ENCODE measurements at regions not wholly inside any gene's neighbourhood (a gene's known extent, or its start where the extent isn't known, plus 50 kb on each side); places are given as distances from the start of the nearest gene placed in this dataset.
A peak's percentile ranks its signal among the peaks of the same experiment; 100 is the strongest.
"Not testable (repeated sequence)": the region's sequence is repeated elsewhere in the genome, so short reads cannot be mapped to it uniquely, and the experiment has no call there.

DNA sequence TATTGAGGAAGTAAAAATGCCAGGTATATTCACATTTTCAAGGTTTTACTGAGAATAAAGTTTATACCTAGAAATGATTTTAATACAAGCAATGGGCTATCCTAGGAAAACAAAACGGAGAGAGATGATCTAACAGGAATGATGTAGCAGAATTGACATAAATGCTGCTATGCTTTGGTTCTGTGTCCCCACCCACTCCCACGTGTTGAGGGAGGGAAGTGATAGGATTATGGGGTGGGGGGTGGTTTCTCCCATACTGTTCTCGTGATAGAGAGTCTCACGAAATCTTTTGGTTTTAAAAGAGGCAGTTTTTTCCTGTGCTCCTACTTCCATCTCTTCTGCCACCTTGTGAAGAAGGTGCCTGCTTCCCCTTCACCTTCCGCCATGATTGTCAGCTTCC is 236.2 kb upstream of the ZNF337 start:
- CTCF ChIA-PET (ENCODE audit: low intra/inter-chr PET ratio); FAIRE-seq: not testable (repeated sequence)

DNA sequence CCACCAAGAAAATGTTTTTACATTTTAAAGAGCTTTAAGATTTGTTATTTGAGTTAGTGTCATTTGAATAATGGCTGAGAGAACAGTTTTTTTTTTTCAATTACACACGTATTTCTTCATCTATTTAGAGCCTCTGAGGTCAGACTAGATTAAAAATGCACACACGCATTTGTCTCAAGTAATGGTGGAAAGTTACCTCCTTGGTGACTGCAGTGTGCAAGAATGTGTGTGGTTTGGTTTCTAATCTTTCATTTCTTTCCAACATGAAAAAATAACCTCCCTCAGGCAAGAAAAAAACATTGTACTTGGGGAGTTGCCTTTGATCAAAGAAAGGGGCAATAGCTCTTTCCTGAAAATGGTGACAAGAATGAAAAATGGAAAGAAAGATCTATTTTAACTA is 235.5 kb upstream of the ZNF337 start:
- H3K9me3 ChIP-seq (replicated peaks; ENCODE audit: control insufficient read depth, insufficient read depth, low read depth, low read length); CTCF ChIA-PET (ENCODE audit: low intra/inter-chr PET ratio); H3K27me3 ChIP-seq (ENCODE audit: control insufficient read depth in 2 of 2, insufficient read depth in 2 of 2, low read length in 2 of 2); POLR2A ChIA-PET; FAIRE-seq; BruUV-seq (replicated peaks); H3K4me1 ChIP-seq (replicated peaks in 1 of 2; ENCODE audit: control insufficient read depth in 2 of 2, insufficient read depth in 2 of 2, low read length in 2 of 2); H3K9me1 ChIP-seq (ENCODE audit: control insufficient read depth, insufficient read depth, low read length); ATAC-seq; H3K9ac ChIP-seq (ENCODE audit: insufficient read depth in 1 of 2, low read depth in 2 of 2, low read length in 2 of 2); DNase-seq (ENCODE audit: extremely low read depth in 1 of 4, low spot score in 3 of 4); in situ Hi-C loops (cut with MboI); H3K4me2 ChIP-seq (ENCODE audit: insufficient read depth, low read length); H3K79me2 ChIP-seq (ENCODE audit: control insufficient read depth, insufficient read depth, low read length); H3K4me3 ChIP-seq; intact Hi-C loops (cut with micrococcal nuclease); H3K27ac ChIP-seq (ENCODE audit: extremely low read depth, low read depth, low read length); H3K36me3 ChIP-seq (ENCODE audit: control insufficient read depth, insufficient read depth, low read length); H2AFZ ChIP-seq (ENCODE audit: low read depth, low read length); H4K20me1 ChIP-seq (replicated peaks; ENCODE audit: control insufficient read depth, insufficient read depth, low read length): not testable (repeated sequence)
- whole genome bisulfite sequencing (ENCODE audit: insufficient coverage, low coverage, missing lambda C conversion rate) = 0% methylated on average over 2 of the region's 2 CpGs

More for the DNA sequence above, 236.2 kb upstream of the ZNF337 start:
- H3K4me1 ChIP-seq (replicated peaks in 1 of 2; ENCODE audit: control insufficient read depth in 2 of 2, insufficient read depth in 2 of 2, low read length in 2 of 2); ATAC-seq; H3K27me3 ChIP-seq (ENCODE audit: control insufficient read depth in 2 of 2, insufficient read depth in 2 of 2, low read length in 2 of 2); H3K79me2 ChIP-seq (ENCODE audit: control insufficient read depth, insufficient read depth, low read length); H3K27ac ChIP-seq (ENCODE audit: extremely low read depth, low read depth, low read length); H3K4me2 ChIP-seq (ENCODE audit: insufficient read depth, low read length); POLR2A ChIA-PET; H3K9ac ChIP-seq (ENCODE audit: insufficient read depth in 1 of 2, low read depth in 2 of 2, low read length in 2 of 2); H3K9me1 ChIP-seq (ENCODE audit: control insufficient read depth, insufficient read depth, low read length); H4K20me1 ChIP-seq (replicated peaks; ENCODE audit: control insufficient read depth, insufficient read depth, low read length); BruUV-seq (replicated peaks); intact Hi-C loops (cut with micrococcal nuclease); H2AFZ ChIP-seq (ENCODE audit: low read depth, low read length); H3K4me3 ChIP-seq; H3K9me3 ChIP-seq (replicated peaks; ENCODE audit: control insufficient read depth, insufficient read depth, low read depth, low read length); in situ Hi-C loops (cut with MboI); H3K36me3 ChIP-seq (ENCODE audit: control insufficient read depth, insufficient read depth, low read length): not testable (repeated sequence)
- peak in 1 of 4 experiments; percentile 0 for DNase-seq (ENCODE audit: extremely low read depth in 1 of 4, low spot score in 3 of 4)
- 0% methylated on average over 3 of the region's 5 CpGs for WGBS (ENCODE audit: insufficient coverage, low coverage, missing lambda C conversion rate)

DNA sequence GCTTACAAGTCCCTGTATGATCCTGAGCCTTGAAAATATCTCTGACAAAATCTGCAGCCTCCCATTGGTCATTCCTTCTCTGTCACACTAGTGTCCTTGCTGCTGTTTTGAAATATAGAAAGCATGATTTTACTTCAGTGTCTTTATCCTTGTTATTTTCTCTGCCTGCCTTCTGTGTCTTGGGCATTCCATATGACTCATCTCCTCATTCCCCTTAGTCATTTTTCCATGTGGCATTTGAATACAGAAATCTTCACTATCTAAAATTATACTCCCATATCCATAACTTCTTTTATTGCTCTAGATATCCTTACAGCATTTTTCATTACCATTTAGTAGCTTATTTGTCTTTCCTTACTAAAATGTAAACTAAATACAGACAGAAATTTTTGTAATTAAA is 205.7 kb upstream of the ZNF337 start:
- H3K27me3 ChIP-seq (ENCODE audit: control insufficient read depth in 2 of 2, insufficient read depth in 2 of 2, low read length in 2 of 2); H3K4me1 ChIP-seq (replicated peaks in 1 of 2; ENCODE audit: control insufficient read depth in 2 of 2, insufficient read depth in 2 of 2, low read length in 2 of 2); H3K36me3 ChIP-seq (ENCODE audit: control insufficient read depth, insufficient read depth, low read length); H3K9ac ChIP-seq (ENCODE audit: insufficient read depth in 1 of 2, low read depth in 2 of 2, low read length in 2 of 2); intact Hi-C loops (cut with micrococcal nuclease); POLR2A ChIA-PET; H3K27ac ChIP-seq (ENCODE audit: extremely low read depth, low read depth, low read length); ATAC-seq; CTCF ChIA-PET (ENCODE audit: low intra/inter-chr PET ratio); DNase-seq (ENCODE audit: extremely low read depth in 1 of 4, low spot score in 3 of 4); FAIRE-seq; H3K9me1 ChIP-seq (ENCODE audit: control insufficient read depth, insufficient read depth, low read length); in situ Hi-C loops (cut with MboI); H3K9me3 ChIP-seq (replicated peaks; ENCODE audit: control insufficient read depth, insufficient read depth, low read depth, low read length); H3K79me2 ChIP-seq (ENCODE audit: control insufficient read depth, insufficient read depth, low read length); H3K4me2 ChIP-seq (ENCODE audit: insufficient read depth, low read length); BruUV-seq (replicated peaks); H4K20me1 ChIP-seq (replicated peaks; ENCODE audit: control insufficient read depth, insufficient read depth, low read length); H2AFZ ChIP-seq (ENCODE audit: low read depth, low read length); H3K4me3 ChIP-seq: not testable (repeated sequence)

DNA sequence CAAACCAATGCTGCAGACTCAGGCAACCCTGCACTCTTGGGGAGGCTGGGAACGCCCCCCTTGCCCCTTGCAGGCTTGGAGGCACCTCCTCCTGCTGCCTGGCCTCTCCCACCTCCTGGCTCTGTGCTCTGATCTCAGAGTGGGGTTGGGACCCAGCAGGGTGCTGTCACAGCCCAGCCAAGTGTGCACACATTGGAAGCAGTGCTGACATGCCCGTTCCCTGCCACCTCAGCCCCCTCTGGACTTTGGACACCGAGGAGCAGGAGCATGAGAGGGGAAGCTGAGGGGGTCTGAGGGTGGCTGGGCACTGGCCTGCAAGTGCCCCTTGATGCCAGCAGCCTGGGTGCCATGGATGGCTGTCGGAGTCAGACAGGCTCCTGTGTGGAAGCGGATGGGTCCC is 202.0 kb upstream of the ZNF337 start:
- BruUV-seq (replicated peaks); H2AFZ ChIP-seq (ENCODE audit: low read depth, low read length); H3K4me1 ChIP-seq (replicated peaks in 1 of 2; ENCODE audit: control insufficient read depth in 2 of 2, insufficient read depth in 2 of 2, low read length in 2 of 2); POLR2A ChIA-PET; H3K9me3 ChIP-seq (replicated peaks; ENCODE audit: control insufficient read depth, insufficient read depth, low read depth, low read length); ATAC-seq; H3K4me3 ChIP-seq; H3K9me1 ChIP-seq (ENCODE audit: control insufficient read depth, insufficient read depth, low read length); intact Hi-C loops (cut with micrococcal nuclease); H3K27me3 ChIP-seq (ENCODE audit: control insufficient read depth in 2 of 2, insufficient read depth in 2 of 2, low read length in 2 of 2); CTCF ChIA-PET (ENCODE audit: low intra/inter-chr PET ratio); in situ Hi-C loops (cut with MboI); H4K20me1 ChIP-seq (replicated peaks; ENCODE audit: control insufficient read depth, insufficient read depth, low read length); H3K79me2 ChIP-seq (ENCODE audit: control insufficient read depth, insufficient read depth, low read length); H3K27ac ChIP-seq (ENCODE audit: extremely low read depth, low read depth, low read length); H3K36me3 ChIP-seq (ENCODE audit: control insufficient read depth, insufficient read depth, low read length); H3K4me2 ChIP-seq (ENCODE audit: insufficient read depth, low read length); DNase-seq (ENCODE audit: extremely low read depth in 1 of 4, low spot score in 3 of 4); H3K9ac ChIP-seq (ENCODE audit: insufficient read depth in 1 of 2, low read depth in 2 of 2, low read length in 2 of 2); FAIRE-seq: not testable (repeated sequence)
- WGBS (ENCODE audit: insufficient coverage, low coverage, missing lambda C conversion rate) = 0% methylated on average over 4 of the region's 5 CpGs
